ENCODE measurements at regions not wholly inside any gene's neighbourhood (a gene's known extent, or its start where the extent isn't known, plus 50 kb on each side); places are given as distances from the start of the nearest gene placed in this dataset.
"Not testable (repeated sequence)": the region's sequence is repeated elsewhere in the genome, so short reads cannot be mapped to it uniquely, and the experiment has no call there.

DNA sequence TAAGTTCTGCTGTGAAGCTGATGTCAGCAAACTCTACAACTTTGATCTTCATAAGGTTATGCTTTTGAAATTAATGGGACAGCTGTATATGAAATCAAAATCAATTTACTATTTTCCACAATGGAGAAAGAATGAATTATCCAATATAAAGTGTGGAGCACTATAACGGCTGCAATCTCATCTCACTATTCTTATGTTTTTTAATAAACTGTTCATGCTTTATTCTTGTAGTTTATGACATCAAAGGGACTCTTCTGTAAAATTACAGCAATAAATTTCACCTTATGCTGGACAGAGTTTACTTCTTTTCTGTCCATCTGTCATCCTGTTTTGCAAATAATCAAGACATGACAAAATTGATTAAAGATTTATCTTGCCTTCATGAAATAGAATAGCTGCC, 192.5 kb downstream of the TECRL start:
- no peak for DNase-seq (ENCODE audit: low spot score)

DNA sequence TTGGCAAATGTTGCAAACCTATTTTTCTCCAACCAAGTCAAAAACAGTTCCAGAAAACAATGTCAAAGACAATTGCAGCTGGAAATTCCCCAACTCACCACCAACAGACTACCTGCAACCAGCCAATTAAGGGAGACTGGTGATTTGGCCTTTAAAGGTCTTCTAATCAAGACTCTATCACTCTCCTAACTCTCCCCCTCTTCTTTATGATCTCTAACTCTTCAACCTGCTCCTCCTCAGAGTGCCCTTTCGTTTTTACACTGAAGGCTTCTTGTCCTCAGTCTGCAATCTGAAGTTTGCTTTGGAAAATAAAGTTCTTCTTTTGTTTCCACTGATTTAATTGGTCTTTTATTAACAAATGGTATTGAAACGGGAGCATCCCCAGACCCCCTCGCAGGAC, 203.9 kb downstream of the TECRL start:
- no peak for DNase-seq (ENCODE audit: low spot score)

DNA sequence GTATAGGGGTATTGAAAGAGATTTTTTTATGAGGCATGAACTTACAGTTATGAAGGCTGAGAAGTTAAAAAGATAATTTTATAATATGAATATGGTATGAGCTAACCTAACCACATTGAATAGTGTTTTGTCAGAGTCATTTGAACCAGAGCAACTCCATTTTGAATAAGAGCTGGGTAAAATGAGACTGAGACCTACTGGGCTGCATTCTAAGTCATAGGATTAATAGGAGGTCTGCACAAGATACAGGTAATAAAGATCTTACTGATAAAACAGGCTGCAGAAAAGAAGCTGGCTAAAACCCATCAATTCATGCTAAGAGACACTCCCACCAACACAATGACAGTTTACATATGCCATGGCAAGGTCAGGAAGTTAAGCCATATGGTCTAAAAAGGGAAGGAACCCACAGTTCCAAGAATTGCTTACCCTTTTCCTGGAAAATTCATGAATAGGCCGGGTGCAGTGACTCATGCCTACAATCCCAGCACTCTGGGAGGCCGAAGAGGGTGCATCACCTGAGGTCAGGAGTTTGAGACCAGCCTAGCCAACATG, 209.2 kb downstream of the TECRL start:
- DNase-seq (ENCODE audit: low spot score), result no peak

DNA sequence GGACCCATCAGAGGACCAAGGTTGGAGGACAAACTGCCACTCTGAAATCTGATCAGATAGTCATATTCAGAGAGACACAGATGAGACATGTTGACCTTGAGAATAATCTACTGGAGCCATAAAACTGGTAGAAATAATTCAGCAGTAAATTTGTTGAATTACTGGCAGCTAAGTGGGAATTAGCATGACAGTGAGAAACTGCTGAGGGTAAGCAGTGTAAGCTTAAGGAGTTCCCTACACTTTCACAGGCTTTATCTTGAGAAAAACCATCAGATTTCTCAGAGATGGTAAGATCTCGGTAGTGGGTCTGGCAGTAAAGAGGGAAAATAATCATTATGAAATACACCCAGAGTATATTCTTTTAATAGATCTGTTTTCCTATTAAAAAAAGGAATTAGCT, 213.7 kb downstream of the TECRL start:
- DNase-seq (ENCODE audit: low spot score), result no peak

DNA sequence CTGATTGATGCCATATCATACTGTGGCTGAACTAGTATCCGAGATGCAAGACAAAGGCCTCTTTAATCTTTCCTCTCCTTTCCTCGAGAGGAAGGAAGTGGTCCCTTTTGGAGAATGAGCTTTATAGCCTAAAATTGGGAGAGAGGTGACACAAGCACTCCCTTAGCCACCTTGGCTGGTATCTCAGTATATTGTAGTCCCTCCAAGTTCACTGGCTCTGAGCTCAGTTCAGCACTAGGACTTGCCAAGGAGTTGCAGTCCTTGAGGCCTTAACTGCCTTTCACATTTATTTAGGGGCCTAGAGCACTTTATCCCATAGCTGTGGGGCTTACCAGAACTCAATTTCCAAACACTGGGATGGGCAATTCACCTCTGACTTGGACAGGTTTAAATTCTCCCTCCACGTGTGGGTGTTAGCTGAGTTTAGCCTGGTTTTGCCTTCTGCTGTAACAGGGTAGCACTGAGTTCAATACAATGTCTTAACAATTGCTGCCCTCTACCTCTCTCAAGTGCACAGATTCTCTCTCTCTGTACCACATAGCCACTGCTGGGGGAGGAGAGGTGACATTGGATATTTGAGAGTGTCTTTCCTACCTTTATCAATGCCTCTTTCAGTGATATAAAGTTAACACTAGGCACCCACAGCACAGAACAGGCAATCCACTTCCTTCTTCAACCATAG, 216.4 kb downstream of the TECRL start:
- no peak for DNase-seq (ENCODE audit: low spot score)

DNA sequence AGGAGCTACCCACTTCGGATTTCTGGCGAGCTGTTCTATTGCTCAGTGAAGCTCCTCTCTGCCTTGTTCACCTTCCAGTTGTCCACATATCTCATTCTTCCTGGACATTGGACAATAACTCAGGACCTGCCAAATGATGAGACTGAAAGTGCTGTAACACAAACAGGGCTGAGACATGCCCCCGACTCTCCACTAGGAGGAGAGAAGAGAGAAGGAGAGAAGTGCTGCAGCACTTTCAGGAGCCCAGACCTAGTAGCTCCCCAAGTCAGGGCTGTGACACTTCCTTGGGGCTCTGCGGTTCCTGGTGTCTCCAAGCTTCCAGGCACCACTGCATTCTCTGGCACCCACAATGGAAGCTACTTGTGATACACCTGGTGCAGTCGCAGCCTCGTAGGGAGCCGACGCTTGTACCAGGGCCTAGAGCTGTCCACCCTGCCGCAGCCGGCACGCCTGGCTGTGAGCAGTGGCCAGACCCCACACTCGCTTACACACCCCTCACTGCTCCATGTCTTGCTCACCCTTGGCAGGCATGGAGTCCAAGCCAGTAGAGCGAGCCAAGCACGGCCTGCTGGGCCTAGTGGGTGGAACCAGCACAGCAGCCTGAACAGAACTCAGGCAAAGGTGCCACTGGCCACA, 234.9 kb downstream of the TECRL start:
- no peak for DNase-seq (ENCODE audit: low spot score)

DNA sequence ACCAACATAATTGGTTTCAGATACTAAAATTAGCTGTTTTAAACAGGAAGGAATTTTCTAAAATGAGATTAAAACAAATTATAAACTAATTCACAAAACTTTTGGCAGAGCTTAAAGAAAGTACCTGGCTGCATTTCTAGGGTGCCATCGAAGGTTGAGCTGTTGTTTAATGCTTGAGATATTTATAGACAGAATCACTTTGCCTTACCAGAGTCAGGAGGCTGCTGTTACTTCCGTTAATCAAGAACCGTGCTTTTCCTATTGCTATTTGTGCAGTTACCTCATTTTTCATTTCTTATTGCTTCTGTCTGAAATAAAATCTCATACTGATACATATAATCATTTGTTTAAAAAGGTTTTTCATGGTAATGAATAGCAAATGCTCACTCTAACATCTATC, 242.9 kb downstream of the TECRL start:
- no peak for DNase-seq (ENCODE audit: low spot score)

DNA sequence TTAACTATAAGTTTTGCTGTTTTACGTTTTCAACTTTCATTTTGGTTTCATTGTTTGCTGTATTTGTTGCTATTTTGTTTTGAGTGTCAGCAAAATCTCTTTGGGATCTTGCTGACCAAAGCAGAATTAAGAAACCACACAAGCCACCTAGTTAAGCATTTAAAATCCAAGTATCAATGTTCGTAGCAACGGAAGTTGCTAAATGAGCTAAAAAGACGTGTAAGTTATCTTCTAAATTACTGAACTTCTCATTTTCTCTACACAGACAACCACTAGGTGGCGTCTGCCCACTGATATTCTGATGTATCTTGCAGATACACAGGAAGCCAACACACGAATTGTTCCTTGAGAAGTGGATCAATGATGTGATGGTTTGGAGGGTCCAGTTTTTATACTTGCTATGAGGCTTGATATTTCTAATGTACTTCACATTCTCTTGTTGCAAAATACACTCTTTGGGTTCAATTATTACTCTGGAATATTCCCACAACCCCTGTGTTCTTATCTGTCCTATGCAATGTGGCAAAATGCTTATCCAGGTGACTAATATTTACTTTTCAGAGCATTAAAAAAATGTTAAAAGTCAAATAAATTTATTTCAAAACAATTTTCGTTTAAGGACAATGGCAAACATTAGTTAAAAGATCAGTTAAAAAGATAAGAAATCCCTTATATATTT, 250.5 kb downstream of the TECRL start:
- peak; percentile 10 for DNase-seq (ENCODE audit: low spot score)

DNA sequence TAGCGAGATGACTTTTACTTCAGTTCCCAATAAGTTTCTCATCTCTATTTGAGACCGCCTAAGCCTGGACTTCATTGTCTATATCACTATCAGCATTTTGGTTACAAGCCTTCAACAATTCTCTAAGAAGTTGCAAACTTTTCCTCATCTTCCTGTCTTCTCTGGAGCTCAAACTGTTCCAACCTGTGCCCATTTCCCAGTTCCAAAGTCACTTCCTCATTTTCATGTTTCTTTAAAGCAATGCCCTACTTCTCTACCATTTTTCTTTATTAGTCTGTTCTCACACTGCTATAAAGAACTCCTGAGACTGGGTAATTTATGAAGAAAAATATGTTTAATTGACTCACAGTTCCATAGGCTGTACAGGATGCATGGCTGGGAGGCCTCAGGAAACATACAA, 251.9 kb downstream of the TECRL start:
- DNase-seq (ENCODE audit: low spot score), result no peak

DNA sequence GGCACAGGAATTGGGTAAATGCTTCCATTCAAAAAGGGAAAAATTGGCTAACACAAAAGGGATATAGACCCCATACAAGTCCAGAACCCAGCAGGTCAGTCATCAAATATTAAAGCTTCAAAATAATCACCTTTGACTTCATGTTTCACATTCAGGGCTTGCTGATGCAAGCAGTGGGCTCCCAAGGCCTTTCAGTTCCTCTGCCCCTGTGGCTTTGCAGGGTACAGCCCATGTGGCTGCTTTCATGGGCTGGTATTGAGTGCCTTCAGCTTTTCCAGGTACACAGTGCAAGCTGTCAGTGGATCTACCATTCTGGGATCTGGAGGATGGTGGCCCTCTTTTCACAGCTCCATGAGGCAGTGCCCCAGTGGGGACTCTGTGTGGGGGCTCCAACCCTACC, 253.0 kb downstream of the TECRL start:
- no peak for DNase-seq (ENCODE audit: low spot score)

DNA sequence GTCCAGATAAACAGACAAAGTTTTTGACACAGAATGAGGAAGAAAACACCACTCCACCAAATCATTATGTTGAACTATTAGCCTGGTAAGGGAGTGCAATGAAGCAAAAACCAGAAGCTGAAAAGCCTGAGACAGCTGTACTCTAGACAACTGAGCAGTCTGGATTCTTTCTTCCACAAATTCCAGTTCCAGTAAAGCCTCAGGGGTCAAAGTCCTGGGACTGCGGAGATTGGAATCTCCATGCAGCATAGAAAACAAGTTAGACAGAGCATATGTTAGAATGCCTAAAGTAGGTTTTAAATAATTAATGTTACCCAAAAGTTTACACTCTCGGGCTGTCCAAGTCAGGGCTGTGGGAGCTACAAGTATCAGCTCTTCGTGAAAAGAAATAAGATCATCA, 263.2 kb downstream of the TECRL start:
- DNase-seq (ENCODE audit: low spot score), result no peak

DNA sequence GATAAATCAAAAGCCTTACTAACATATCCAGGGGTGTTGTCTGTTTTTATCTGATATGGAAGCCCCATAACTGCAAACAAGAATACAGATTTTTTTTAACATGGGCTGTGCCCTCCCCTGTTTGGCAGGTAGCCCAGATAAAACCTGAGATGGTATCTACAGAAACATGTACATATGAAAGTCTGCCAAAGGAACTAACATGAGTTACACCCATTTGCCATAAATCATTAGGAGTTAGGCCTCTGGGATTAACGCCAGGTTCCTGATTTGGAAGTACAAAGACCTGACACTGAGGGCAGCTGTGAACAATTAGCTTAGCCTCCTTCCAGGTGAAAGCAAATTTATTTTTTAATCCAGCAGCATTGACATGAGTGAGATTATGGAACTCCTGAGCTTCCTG, 264.3 kb downstream of the TECRL start:
- DNase-seq (ENCODE audit: low spot score), result no peak

DNA sequence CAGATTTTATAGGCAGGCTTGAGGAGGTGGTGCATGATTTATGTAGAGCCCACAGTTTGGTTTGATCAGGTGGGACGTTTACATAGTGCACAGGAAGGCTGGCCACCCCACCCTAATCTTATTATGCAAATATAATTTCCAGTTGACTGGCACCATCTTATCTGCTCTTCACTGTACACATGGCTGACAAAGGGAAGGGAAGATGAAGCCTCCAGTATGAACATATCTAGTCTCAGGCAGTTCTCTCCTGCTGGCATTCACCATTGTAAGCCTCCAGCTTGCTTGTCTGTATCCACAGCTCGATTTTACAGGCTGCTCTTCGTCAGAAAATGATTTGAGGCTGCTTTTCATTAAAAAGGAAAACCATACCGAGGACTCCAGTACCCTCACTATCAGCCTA, 278.3 kb downstream of the TECRL start:
- DNase-seq (ENCODE audit: low spot score), result no peak

DNA sequence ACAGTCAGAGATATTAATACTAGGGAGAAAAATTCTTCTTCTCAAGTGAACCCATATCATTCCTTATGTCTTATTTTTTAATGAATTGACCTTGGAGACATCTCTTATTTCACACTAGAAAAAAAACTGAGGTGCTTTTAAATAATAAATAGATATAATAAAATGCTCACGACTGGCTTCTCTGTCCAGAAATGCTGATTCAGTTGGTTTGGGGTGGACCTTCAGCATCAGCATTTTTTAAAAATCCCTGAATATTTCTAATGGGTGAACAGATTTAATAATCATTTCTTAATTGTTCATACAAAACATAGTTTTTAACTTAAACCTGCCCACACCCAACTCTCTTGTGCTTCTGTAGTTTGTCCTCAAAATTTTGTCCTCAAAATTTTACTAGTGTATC, 283.9 kb downstream of the TECRL start:
- no peak for DNase-seq (ENCODE audit: low spot score)

DNA sequence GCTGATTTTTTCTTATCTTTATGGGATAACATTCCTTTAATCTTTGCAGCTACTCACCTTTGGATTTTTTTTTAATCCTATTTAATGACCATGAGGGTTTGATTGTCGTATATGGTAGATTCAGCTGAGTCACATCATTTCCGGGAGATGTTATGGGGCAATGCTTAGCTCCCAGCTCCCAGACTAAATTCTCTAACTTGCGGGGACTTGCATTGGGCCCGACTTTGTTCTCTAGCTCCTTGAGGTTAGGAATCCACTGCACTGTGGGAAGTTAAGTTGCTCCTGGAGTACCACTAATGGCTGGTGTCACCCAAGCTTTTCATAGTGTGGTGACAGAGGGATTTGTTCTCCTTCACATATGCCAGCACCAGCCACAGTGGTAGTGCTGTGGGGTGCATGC, 287.4 kb downstream of the TECRL start:
- DNase-seq (ENCODE audit: low spot score), result no peak

DNA sequence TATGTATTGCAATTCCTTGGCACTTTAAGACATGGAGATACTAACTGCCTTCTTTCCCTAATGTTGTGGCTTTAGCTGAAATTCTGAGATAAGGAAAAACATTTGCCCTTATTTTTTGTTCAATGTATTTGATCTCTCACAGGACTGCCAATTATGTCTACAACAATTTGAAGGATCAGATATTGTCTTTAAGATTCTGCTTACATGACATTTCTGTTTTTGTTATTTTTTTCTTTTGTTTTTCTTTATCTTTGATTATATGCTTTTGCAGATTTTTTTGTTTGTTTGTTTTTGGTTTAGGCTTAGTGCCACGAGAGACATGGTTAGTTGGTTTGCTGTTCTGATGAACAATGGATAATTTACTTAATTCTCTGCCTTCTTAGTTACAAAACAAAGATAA, 303.3 kb downstream of the TECRL start:
- no peak for DNase-seq (ENCODE audit: low spot score)

DNA sequence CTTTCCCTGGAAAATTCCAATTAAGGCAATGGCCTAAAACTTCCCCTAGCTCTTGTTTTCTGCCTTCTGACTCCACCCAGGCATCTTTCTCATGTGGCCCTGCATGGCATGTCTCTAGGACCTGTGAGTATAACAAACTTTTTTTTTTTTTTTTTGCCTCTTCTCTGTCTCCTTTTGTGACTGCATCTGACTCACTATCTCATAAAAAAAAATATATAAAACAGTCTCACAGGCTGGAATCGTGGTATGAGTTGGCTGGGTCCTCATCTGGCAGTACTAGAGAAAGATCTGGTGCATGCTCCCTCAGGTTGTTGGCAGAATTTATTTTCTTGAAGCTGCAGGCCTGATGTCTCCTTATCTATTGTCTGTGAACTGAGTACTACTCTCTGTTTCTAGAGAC, 313.9 kb downstream of the TECRL start:
- DNase-seq (ENCODE audit: low spot score), result no peak

DNA sequence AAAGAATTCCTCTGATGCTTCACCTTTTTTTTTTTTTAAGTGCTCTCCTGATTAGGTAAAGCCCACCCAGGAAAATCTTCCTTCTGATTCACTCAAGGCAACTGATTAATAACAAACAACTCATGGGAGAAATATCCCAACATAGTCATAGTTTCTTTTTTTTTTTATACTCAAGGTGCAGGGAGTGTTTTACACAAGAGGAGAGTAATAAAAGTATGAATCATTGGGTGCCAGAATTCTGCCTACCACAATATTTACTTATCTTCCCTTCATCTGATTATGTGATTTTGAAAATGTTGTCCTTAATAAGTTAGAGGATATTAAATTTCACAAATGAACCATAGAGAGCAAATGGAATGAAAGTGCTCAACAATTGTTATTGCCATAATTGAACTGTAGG, 329.9 kb downstream of the TECRL start:
- no peak for DNase-seq (ENCODE audit: low spot score)

DNA sequence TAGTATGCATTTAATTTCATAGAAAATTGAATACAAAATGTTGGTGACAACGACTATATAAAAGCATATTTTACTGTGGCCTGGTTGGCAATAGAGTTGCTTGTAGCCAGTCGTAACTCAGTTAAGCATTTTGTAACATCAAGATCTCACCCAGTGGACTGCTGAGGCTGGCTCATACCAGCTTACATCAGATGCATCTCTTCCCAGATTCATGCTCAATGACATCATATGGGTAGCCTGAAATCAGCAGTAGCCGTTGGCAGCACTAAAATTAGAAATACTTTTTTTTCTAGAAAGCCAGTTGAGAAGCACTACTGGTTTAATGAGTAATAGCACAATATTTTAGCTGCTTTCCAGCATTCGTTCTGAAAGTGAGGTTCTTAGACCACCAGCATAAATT, 341.2 kb downstream of the TECRL start:
- no peak for DNase-seq (ENCODE audit: low spot score)

DNA sequence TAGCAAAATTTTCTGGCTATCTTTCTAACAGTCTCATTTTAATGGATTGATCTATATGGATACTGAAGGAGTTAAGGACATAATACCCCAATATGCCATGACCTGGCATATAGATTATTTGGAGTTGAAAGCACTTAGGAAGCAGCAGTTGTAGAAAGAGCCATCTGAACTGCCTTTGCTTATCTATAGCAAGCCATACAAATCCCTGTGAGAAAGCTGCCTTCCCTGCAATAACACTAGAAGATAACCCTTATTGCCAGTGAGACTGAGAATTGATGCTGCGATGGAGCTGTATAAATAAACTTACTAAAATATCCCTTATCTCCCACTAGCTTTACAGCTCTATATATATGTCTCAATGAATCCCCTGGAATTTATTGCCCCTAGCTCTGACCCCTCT, 346.3 kb downstream of the TECRL start:
- no peak for DNase-seq (ENCODE audit: low spot score)

DNA sequence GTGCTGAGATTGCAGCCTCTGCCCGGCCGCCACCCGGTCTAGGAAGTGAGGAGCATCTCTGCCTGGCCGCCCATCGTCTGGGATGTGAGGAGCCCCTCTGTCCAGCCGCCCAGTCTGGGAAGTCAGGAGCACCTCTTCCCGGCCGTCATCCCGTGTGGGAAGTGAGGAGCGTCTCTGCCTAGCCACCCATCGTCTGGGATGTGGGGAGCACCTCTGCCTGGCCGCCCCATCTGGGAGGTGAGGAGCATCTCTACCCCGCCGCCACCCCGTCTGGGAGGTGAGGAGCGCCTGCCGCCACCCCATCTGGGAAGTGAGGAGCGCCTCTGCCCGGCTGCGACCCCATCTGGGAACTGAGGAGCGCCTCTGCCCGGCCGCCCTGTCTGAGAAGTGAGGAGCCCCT, 372.2 kb downstream of the TECRL start:
- DNase-seq (ENCODE audit: low spot score), result not testable (repeated sequence)

DNA sequence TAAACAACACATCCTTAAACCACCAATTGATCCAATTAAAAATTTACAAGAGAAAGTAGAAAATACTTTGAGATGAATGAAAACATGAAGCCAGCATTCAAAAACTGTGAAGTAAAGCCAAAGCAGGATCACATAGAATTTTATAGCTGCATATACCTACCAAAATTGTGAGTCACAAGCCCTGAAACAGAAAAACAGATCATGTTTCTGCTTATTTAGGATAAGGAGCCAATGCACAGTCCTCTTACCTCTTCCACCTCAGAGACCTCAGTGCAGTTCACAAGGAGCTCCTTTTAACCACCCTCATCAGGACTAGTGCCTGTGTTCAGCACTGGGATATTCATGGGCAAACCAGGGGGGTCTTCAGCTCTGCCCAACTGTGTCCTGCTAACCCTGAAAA, 386.7 kb downstream of the TECRL start:
- DNase-seq (ENCODE audit: low spot score), result no peak

DNA sequence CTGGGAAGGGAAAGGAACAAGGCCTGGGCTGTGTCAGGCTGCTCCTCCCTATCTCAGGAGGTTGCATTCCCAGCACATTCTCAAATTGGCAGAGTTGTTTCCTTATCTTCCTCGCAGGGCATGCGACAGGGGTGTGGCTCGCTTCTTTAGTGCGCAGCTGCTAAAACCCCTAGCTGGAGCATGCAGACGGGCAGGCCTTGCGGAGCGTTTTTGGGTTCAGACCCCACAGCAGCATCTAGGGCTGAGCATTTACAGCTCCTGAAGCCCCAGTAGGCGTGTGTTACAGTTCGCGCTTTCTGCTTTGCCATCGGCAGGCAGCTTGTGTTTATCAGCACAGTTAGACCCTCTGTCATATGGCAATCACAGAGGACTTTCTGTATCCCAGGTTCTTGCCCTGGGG, 392.4 kb downstream of the TECRL start:
- DNase-seq (ENCODE audit: low spot score), result no peak

Measured in HuH-7 (cell line).